ENCODE measurements at regions not wholly inside any gene's neighbourhood (a gene's known extent, or its start where the extent isn't known, plus 50 kb on each side); places are given as distances from the start of the nearest gene placed in this dataset.
"Not testable (repeated sequence)": the region's sequence is repeated elsewhere in the genome, so short reads cannot be mapped to it uniquely, and the experiment has no call there.

DNA sequence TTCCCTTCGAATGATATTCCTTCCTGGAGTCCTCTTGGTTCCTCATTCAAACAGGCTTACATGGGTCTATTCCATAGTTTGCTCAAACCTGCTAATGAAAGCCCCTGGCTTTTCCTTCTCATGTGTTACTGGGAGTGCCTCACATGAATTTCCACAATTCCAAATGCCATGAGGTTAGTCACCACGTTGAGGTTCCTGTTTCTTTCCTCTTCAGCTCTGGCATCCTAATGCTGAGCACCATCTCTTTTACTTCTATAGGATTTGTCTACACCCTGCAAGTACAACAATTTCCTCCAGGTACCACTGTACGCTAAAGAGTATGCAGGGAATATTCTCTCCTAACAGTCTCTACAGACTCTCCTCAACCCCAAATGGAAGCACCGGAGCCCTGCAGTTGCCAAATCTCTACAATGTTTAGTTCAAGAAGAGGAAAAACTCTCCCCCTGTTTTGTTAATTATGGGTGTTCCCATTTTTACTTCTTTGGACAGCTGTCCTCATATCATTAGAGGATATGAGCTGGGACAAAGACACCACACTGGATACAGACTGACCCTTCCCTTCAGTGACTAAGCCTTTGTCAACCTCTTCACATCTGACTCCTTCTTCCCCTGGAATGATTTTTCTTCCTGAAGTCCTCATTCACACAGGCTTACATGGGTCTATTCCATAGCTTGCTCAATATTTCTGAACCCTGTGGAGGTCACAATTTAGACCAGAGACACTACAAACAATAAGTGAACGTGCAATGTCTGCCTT, 145.8 kb upstream of the BET1 start:
- H3K9me3 Mint-ChIP-seq: no peaks in the 10 kb centered on the region
- H3K27me3 Mint-ChIP-seq (ENCODE audit: low read depth): no peaks in the 10 kb centered on the region
- TF ChIP-seq, protein P1, sequence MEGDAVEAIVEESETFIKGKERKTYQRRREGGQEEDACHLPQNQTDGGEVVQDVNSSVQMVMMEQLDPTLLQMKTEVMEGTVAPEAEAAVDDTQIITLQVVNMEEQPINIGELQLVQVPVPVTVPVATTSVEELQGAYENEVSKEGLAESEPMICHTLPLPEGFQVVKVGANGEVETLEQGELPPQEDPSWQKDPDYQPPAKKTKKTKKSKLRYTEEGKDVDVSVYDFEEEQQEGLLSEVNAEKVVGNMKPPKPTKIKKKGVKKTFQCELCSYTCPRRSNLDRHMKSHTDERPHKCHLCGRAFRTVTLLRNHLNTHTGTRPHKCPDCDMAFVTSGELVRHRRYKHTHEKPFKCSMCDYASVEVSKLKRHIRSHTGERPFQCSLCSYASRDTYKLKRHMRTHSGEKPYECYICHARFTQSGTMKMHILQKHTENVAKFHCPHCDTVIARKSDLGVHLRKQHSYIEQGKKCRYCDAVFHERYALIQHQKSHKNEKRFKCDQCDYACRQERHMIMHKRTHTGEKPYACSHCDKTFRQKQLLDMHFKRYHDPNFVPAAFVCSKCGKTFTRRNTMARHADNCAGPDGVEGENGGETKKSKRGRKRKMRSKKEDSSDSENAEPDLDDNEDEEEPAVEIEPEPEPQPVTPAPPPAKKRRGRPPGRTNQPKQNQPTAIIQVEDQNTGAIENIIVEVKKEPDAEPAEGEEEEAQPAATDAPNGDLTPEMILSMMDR (IDR thresholded peaks at IDR 0.05; ENCODE audit: unreplicated experiment in 3 of 3): no peak
- no peak overlapping the region for H3K4me3 Mint-ChIP-seq
- no peak overlapping the region for H3K27ac Mint-ChIP-seq
- no peaks in the 10 kb centered on the region for H3K36me3 Mint-ChIP-seq (ENCODE audit: low read depth)
- H3K4me1 Mint-ChIP-seq: no peaks in the 10 kb centered on the region

DNA sequence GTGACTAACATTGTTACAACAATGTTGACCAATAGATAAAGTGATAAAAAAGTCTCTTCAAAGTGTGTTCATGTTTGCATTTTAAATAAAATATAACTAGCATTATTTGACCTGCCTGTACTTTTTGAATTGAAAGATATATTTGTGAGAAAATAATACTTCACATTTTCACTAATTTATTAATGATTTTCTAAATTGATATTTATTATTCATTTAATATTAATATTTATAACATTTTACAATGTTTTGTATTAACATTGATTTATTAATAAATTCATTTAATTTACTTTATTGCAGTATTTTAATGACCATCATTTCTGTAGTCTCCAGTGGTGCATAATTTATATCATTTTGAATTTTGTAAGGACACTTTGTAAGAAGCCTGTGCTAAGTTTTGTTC, 150.0 kb upstream of the BET1 start:
- Mint-ChIP-seq H3K4me1 (no peaks in the 10 kb centered on the region), H3K36me3 (ENCODE audit: low read depth) (no peaks in the 10 kb centered on the region), H3K27ac (no peak overlapping the region), H3K9me3 (peaks cover 3% of the 10 kb centered on the region), H3K4me3 (no peak overlapping the region), H3K27me3 (ENCODE audit: low read depth) (no peaks in the 10 kb centered on the region)
- TF ChIP-seq, protein P1 (IDR thresholded peaks at IDR 0.05; ENCODE audit: unreplicated experiment in 3 of 3): no peak

DNA sequence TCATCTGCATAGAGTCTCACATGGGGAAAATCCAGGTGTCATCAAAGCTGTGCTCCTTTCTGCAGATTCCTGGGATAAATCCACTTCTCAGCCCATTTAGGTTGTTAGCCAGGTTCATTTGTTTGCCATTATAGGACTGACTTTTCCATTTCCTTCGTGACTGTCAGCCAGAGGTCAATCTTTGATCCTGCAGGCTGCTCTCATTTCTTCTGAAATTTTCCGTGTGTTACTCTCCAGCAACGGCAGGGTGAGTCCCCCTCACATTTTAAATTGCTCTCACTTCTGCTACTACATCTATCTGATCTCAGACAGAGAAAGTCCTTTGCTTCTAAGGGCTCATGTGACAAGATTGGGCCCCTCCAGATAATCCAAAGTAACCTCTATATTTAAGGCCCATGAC, 150.7 kb upstream of the BET1 start:
- TF ChIP-seq, protein P1 (IDR thresholded peaks at IDR 0.05; ENCODE audit: unreplicated experiment in 3 of 3): no peak
- Mint-ChIP-seq H3K36me3 (ENCODE audit: low read depth) (no peaks in the 10 kb centered on the region), H3K4me1 (no peaks in the 10 kb centered on the region)

DNA sequence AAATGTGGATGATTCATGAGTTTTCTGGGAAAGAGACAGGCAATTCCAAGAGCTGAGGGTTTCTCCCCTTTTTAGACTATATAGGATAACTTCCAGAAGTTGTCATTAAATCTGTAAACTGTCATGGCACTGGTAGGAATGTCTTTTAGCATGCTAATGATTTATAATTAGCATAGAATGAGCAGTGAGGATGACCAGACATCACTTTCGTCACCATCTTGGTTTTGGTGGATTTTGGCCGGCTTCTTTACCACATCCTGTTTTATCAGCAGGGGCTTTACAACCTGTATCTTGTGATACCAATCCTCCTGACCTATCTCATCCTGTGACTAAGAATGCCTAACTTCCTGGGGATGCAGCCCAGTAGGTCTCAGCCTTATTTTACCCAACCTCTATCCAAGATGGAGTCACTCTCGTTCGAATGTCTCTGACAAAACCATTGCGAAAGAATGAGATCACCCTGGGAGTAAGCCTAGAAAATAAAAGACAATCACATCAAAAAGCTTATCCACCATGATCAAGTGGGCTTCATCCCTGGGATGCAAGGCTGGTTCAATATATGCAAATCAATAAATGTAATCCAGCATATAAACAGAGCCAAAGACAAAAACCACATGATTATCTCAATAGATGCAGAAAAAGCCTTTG, 153.6 kb upstream of the BET1 start:
- not testable (repeated sequence) for H3K4me1 Mint-ChIP-seq; H3K27me3 Mint-ChIP-seq (ENCODE audit: low read depth); H3K9me3 Mint-ChIP-seq; H3K27ac Mint-ChIP-seq; H3K36me3 Mint-ChIP-seq (ENCODE audit: low read depth); H3K4me3 Mint-ChIP-seq

More for the DNA sequence above, 150.7 kb upstream of the BET1 start:
- H3K27ac Mint-ChIP-seq: no peak overlapping the region
- H3K4me3 Mint-ChIP-seq: no peak overlapping the region
- peaks cover 3% of the 10 kb centered on the region for H3K9me3 Mint-ChIP-seq
- H3K27me3 Mint-ChIP-seq (ENCODE audit: low read depth): no peaks in the 10 kb centered on the region

DNA sequence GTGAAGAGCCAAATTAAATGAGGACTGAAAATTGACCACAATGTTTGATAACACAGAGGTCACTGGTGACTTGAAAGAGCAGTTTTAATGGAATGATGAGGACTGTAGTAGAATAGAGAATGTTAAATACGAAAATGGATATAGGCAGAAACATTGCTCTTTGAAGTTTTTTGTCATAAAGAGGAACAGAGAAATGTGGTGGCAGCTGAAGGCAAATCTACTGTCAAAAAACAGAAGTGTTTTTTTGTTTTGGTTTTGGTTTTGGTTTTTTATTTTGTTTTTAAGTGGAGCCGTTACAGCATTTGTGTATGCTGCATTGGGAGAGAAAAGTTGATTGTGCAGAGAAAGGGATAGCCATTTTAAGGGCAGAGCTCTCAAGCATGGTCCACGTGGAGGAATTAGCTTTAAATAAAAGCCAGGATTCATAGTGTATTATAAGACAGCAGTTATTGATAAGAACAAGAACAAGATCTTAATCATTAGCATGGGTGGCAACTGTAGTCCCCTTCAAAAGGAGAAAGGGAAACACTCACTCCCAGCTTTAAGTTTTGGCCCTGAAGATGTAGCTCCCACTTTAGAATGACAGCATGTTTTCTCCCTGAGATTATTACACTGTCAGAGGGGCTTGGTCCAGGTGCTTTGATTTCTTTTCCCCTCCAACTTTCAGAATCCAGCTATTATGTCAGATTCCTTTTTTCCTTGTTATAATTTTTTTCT, 156.7 kb upstream of the BET1 start:
- H3K27ac Mint-ChIP-seq: no peak overlapping the region
- TF ChIP-seq, protein P1 (IDR thresholded peaks at IDR 0.05; ENCODE audit: unreplicated experiment in 3 of 3): no peak
- H3K4me1 Mint-ChIP-seq: no peaks in the 10 kb centered on the region
- peaks cover 7% of the 10 kb centered on the region for H3K9me3 Mint-ChIP-seq
- H3K27me3 Mint-ChIP-seq (ENCODE audit: low read depth): no peaks in the 10 kb centered on the region
- no peak overlapping the region for H3K4me3 Mint-ChIP-seq
- no peaks in the 10 kb centered on the region for H3K36me3 Mint-ChIP-seq (ENCODE audit: low read depth)

DNA sequence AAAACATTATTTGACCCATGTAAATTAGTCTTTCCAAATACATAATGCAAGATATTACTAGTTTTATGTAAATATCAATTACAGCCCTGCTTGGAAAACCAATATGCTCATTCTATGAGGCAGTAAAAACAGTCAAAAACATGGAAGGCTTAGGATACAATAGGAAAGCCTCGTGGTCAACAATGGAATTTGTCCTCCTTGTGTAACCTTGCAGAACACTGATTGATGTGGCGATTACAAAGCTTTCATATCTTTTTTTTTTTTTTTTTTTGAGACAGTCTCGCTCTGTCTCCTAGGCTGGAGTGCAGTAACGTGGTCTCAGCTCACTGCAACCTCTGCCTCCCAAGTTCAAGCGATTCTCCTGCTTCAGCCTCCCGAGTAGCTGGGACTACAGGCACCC, 157.3 kb upstream of the BET1 start:
- H3K9me3 Mint-ChIP-seq: peaks cover 8% of the 10 kb centered on the region
- TF ChIP-seq, protein P1 (IDR thresholded peaks at IDR 0.05; ENCODE audit: unreplicated experiment in 3 of 3): no peak

More for the DNA sequence above, 157.3 kb upstream of the BET1 start:
- Mint-ChIP-seq H3K36me3 (ENCODE audit: low read depth) (no peaks in the 10 kb centered on the region), H3K4me1 (no peaks in the 10 kb centered on the region), H3K4me3 (no peak overlapping the region), H3K27me3 (ENCODE audit: low read depth) (no peaks in the 10 kb centered on the region), H3K27ac (no peak overlapping the region)

Measured in nephron (organoid).